ENCODE measurements at regions not wholly inside any gene's neighbourhood (a gene's known extent, or its start where the extent isn't known, plus 50 kb on each side); places are given as distances from the start of the nearest gene placed in this dataset.

- no peak for DNase-seq
These were observed 191.6 kb upstream of the NCAM1 start for GRCh38 chr11:112769584-112769983.

GRCh38 chr11:112770033-112770432, 191.2 kb upstream of the NCAM1 start:
- no peak for DNase-seq

- no peak for DNase-seq
These were observed 190.7 kb upstream of the NCAM1 start for GRCh38 chr11:112770487-112770886.

GRCh38 chr11:112771851-112772250, 189.4 kb upstream of the NCAM1 start:
- DNase-seq, result no peak

- no peak for DNase-seq
These were observed 188.0 kb upstream of the NCAM1 start for GRCh38 chr11:112773264-112773663.

- no peak for DNase-seq
These were observed 184.4 kb upstream of the NCAM1 start for GRCh38 chr11:112776834-112777233.

GRCh38 chr11:112777283-112777751, 183.9 kb upstream of the NCAM1 start:
- DNase-seq, result no peak

GRCh38 chr11:112778091-112778876, 182.9 kb upstream of the NCAM1 start:
- DNase-seq, result no peak

- no peak for DNase-seq
These were observed 182.3 kb upstream of the NCAM1 start for GRCh38 chr11:112778877-112779266.

GRCh38 chr11:112780351-112781087, 180.7 kb upstream of the NCAM1 start:
- no peak for DNase-seq

GRCh38 chr11:112783945-112784322, 177.3 kb upstream of the NCAM1 start:
- no peak for DNase-seq

GRCh38 chr11:112784323-112785073, 176.7 kb upstream of the NCAM1 start:
- DNase-seq, result peak; percentile 49

GRCh38 chr11:112785149-112785548, 176.1 kb upstream of the NCAM1 start:
- DNase-seq, result no peak

- DNase-seq, result no peak
These were observed 175.5 kb upstream of the NCAM1 start for GRCh38 chr11:112785719-112786118.

GRCh38 chr11:112786196-112786595, 175.0 kb upstream of the NCAM1 start:
- no peak for DNase-seq

GRCh38 chr11:112786886-112787530, 174.2 kb upstream of the NCAM1 start:
- DNase-seq, result no peak

- DNase-seq, result peak; percentile 48
These were observed 171.7 kb upstream of the NCAM1 start for GRCh38 chr11:112789481-112789880.

- DNase-seq, result no peak
These were observed 170.9 kb upstream of the NCAM1 start for GRCh38 chr11:112790286-112790685.

GRCh38 chr11:112792070-112792469, 169.2 kb upstream of the NCAM1 start:
- DNase-seq, result no peak

- no peak for DNase-seq
These were observed 167.8 kb upstream of the NCAM1 start for GRCh38 chr11:112793416-112793815.

GRCh38 chr11:112794331-112794846, 166.8 kb upstream of the NCAM1 start:
- no peak for DNase-seq

GRCh38 chr11:112795142-112795815, 165.9 kb upstream of the NCAM1 start:
- no peak for DNase-seq
